Activated effector memory CD4-positive, alpha-beta T cell treated with anti-CD3 and anti-CD28 coated beads, Interleukin-2, amount 50 U/mL, for 16 hours (primary cell): ENCODE measurements at regions not wholly inside any gene's neighbourhood (a gene's known extent, or its start where the extent isn't known, plus 50 kb on each side); places are given as distances from the start of the nearest gene placed in this dataset.

ENCODE experiments used
- DNase-seq: peaks from one replicate; pipeline ENCODE4 v3.0.0-alpha.2; 2020

DNA sequence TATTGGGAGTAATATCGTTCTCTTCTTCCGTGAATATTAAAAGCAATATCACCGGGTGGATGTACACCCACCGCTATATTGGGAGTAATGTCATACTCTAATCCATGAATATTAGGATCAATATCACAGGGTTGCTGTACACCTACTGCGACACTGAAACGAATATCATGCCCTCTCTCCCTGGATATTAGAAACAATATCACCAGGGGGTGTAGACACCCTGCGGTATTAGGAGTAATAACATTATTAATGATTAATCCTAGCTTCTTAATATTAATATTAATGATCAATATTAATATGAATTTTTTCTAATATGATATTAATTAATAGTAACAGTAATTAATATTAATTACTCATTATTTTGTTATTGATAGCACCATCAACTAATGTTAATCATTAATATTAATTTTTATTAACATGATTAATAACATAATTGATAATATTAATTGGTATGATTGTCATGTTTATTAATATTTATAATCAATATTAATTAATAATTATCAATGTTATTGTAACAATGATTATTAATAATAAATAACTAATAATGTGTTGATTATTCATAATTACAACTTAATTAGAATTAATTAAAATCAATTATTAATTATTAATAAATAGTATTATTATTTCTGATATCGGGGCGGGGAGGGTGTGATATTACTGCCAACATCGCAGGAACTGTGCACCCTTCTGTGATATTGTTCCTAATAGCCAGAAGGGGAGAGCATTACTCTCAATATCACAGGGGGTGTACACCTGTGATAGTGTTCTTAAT, 121.3 kb upstream of the C1GALT1 start:
- no peak for DNase-seq

DNA sequence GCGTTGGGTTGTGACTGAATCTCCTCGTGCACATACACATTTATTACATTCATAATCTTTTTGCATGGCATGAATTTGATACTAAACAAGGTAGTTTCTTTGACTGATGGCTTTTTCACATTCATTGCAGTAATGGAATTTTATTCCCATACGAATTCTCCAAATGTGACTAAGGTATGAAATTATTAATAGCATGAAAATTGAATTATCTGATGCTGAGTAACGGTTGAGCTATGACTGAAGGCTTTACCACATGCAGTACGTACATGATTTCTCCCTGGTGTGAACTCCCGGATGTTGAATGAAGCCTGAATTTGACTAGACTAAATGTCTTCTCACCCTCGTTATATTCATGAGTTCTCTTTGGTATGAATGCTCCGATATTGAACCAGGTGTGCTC, 104.4 kb upstream of the C1GALT1 start:
- DNase-seq, result no peak

DNA sequence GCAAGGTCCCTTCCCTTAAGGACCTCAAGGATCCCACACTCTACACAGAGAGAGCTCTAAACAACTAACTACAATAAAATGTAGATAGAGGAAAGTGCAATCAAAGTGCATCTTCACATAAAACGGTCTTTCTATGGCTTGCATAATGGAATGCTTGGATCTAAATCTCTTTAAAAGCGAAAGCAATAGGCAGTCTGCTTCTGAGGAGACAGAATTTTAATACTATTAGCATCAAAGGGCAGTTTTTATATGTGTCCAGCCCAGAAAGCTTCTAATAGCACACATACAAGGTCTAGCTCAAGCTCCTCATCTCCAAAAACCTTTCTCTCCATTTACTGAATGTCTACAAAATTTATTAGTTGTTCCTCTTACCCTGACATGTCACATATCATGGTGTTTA, 101.5 kb upstream of the C1GALT1 start:
- no peak for DNase-seq

DNA sequence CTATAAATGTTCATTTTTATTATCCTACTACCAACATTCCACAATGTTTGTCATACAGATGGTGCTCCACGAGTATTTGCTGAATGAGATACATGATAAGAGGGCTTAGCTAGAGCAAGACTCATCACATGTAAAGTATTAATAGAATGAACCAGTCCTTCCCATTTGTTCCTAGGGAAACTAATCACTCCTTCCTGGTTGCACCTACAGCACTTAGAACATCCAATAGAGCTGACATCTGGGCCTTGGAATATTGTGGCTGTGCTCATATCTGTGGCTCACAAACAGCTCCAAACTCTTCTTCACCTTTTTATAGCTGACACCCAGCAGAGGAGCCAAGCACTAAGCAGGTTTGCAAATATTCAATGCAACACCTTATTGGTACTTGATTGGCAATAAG, 91.9 kb upstream of the C1GALT1 start:
- no peak for DNase-seq

DNA sequence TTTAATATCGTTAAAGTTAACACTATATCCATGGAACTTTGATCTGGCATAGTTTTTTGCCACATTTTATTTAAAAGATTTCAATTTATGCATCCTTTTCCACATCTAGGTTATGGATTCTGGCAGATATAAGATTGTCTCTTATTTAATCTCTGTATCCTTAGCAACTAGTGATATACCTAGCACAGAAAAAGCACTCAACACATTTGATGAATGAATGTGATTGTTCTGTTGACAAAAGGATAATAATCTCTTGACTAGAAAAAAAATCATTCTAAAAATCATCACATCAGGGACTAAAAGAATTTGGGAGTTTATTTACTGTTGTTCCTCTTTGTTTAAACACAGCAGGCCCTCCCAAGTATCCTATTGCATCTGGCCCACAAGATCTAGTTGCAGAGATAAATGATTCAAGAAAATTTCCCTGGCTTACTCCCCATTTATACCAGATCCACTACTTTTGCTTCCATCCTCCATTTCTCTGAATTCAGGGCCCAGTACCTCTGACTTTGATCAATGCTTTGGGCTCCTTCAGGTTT, 84.0 kb upstream of the C1GALT1 start:
- no peak for DNase-seq

DNA sequence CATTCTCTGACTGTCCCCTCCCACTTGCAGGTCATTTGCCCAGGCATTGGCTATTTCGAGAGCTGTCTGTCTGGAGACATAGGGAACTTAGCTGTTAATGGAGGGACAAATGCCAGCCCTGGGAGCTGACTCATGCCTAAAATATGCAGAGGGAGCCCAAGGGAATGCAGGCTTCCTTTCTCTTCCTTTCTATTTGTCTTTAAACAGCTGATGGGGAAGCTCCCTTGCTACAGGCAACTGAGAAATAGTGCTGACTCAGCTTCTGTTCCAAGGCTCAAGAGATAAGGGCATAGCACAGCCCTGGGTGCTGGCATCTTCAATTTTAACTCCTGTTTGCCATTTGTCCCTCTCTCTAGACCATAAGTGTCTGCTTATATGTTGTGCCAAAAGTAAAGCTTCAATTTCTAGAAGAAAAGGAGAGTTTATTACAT, 82.7 kb upstream of the C1GALT1 start:
- no peak for DNase-seq

DNA sequence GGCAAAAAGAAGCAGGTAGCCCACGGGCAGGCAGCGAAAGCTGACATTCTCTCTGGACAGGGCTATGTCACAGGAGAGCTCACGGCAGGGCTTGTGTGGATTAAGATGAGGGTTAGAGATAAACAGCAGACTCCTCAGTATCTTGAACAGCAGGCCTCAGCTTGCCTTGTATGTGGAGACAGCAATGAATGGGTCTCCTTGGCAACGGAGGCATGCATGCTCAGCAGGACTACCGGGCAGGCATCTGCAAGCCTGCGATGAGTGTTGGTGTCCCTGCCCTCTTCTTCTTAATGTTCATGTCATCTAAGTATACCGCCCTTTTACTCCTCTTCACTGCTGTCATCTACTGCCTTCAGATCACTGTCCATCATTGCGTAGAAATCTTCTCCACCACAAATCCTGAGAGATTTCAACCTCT, 81.9 kb upstream of the C1GALT1 start:
- no peak for DNase-seq

DNA sequence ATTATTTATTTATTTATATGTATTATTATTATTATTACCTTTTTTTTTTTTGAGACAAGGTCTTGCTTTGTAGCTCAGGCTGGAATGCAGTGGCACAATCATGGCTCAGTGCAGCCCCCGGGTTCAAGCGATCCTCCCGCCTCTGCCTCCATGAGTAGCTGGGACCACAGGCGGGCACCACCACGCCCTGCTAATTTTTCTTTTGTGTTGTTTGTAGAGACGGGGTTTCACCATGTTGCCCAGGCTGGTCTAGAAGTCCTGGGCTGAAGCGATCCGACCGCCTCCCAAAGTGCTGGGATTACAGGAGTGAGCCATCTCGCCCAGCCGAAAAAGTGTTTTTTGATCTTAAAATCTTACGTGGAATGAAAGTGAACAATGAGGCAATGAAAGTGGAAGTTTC, 79.4 kb upstream of the C1GALT1 start:
- no peak for DNase-seq

DNA sequence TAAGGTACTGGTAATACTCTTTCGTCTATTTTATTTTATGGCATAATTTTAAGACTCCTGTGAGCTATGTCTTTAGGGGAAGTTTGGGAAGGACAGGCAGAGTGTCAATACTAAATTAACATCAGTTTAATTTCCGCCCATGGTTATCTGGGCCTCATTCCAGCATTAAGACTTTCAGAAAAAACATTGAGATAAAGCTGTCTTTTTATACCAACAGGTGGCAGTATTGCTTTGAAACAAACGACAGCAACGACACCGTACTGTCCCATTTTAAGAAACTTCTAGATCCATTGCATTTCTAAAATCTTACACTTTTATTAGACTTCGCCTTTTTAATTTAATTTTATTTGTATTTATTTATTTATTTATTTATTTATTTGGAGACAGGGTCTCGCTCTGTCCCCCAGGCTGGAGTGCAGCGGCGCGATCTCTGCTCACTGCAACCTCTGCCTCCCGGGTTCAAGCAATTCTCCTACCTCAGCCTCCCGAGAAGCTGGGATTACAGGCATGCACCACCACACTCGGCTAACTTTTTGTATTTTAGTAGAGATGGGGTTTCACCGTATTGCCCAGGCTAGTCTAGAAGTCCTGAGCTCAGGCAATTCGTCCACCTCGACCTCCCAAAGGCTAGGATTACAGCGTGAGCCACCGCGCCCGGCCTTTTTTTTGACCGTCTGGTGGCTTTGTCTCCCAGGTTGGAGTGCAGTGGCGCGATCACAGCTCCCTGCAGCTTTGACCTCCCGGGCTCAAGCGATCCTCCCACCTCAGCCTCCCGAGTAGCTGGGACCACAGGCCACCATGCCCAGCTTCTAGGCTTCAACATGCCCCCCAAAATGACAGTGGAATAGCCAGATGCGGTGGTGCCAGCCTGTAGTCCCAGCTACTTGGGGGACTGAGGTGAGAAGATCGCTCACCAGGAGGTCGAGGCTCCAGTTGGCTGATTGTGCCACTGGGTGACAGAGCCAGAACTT, 78.7 kb upstream of the C1GALT1 start:
- no peak for DNase-seq

DNA sequence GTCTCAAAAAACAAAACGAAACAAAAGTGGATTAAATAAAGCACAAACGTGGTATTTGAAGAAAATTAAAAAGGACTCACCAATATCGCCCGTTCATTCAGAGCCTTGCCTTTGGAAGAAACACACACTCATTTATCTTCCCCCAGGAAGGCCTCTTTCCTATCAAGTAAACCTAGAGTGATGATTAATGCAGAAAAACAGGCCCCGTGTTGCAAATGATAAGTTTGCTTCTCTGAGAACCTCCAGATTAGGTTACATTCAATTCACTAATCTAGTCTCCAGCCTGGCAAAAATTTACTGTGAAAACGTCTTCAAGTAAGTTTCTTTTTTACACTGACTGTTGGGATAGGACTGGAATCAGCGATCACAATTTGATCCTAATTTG, 78.0 kb upstream of the C1GALT1 start:
- no peak for DNase-seq

DNA sequence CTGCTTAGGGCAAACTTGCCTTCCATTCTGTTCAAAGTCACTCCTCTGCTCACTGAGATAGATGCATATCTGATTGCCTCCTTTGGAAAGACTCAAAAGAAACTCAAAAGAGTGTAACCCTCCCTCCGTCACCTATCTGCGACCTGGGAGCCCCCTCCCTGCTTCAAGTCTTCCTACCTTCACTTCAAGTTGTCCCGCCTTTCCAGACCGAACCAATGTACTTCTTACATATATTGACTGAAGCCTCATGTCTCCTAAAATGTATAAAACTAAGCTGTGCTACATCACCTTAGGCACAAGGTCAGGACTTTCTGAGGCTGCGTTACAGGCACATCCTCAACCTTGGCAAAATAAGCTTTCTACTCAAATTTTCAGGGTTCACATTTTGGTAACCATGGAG, 77.4 kb upstream of the C1GALT1 start:
- DNase-seq, result no peak

DNA sequence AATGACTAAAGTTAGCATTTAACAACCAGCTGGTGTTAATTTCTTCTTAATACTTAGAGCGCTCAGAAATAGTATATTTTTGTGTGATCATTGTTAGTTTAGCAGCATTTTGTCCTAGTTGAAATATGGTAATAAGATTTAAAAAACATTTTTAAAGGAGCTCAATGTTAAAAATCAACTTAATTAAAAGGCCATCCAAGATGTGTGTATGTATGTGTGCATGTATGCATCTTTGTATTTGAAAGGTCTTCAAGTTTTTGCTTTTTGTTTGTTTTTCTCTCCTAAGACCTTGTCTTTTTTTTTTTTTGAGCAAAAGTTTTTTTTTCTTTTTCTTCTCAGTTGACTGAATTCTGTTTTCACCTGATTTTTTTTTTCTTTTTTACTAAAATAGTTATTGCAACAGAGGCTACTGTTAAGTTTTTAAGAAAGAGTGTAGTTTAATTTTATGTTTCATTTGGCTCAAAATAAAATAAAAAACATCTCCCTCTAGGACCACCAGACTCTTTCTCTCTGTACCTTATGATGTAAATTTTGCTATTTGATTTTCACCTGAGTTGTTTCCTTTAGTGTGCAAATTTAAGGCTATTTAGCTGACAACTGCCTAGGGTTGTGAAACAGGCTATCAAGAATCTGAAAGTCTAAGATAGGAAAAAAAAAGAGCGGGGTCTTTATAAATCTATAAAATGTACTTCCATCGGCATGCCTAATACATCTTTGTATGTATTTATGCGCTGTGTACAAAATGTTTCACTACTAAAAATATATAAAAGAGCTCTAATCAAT, 76.4 kb upstream of the C1GALT1 start:
- DNase-seq, result no peak

DNA sequence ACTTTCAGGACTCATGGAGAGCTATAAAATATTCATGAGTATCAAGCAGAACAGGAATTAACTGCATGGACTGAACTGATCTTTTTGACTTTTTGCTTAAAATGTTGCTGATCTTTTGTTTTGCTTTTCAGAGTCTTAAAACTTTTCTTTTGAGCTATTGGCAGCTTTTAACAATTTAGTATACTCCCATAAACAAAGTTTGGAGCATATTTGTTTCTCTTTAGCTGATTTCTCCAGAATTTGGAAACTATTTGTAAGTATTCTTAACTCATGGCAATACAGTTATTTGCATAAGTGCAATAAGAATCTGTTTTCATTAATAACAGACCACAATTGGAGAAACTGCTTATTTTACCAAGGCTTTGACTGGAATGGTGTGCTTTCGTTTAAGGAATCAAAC, 73.4 kb upstream of the C1GALT1 start:
- DNase-seq, result no peak

DNA sequence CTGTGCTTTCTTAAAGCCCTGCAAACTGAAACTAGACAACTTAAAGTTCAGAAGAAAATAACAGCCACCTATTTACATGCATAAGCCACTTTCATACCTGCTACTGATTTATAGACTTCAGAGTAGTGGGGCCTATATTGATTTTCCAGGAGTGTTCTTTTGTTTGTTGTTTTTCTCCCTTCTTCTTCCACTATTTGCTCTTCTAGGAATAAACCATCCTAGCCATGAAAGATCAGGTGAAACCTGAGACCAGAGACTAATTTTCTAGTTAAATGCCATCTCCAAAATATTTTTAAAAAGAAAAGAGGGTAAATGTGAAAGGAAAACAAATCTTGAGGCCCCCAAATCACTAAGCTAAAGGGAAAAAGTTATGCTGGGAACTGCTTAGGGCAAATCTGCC, 72.4 kb upstream of the C1GALT1 start:
- DNase-seq, result no peak

DNA sequence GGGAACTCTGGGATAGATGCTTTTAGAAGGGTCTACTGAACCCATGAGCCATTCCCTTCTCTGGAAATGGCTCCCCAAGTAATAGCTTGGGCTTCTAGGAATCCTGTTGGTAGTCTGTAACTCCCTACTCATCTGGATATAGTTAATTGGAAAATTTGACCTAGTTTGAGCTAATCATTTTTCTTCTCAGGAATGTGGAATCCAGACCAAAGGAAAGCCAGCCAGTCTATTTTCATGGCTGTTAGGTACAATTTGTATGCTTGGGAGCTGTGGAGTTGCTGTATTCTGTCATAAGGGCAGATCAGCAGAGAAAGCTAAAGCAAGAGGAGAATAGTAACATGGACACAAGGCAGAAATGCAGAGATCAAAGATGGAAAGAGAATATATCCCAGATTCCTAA, 71.6 kb upstream of the C1GALT1 start:
- DNase-seq, result no peak

DNA sequence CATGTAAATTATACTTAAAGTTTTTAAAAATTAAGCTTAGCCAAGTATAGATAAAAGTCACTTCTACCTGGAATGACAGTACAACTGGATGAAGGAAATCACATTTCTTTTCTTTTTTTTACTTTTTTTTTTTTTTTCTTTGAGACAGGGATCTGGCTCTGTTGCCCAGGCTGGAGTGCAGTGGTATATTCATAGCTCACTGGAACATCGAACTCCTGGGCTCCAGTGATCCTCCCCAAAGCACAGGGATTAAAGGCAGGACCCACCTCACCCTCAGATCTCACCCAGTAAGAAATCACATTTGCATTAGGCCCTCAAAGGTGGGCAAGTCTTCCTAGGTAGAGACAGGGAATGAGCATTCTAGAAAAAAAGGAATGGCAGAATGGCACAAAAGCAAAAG, 69.5 kb upstream of the C1GALT1 start:
- no peak for DNase-seq

DNA sequence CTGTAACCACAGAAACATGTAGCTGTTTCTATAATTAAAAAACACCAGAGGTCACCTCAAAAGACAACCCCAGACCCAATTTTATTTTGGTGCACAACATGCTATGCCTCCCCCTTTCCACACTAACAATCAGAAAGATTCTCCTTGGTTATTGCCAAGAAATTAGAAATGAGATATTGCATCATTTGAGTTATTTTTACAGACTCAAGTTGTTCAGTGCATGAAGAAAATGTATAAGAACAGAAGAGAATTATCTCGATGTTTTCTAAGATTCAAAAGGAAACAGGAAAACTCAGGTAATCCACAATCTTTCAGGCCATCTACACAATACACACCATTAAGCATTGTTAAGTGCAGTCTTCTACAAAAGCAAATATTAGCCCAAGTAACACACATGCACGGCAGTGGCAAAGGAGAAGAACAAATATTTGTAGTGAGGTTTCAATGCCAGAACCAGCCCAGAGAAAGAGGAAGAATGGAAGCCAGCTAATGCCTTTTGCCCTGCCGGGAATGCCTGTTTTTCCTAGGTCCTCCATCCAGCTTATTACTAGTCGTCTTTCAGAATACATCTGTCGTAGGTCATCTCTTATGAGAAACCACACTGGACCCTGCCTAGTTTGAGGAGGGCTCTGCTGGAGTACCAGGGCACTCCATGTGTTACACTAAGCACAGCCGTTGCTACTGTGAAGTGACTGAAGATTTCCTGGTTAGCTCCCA, 67.6 kb upstream of the C1GALT1 start:
- DNase-seq, result no peak

DNA sequence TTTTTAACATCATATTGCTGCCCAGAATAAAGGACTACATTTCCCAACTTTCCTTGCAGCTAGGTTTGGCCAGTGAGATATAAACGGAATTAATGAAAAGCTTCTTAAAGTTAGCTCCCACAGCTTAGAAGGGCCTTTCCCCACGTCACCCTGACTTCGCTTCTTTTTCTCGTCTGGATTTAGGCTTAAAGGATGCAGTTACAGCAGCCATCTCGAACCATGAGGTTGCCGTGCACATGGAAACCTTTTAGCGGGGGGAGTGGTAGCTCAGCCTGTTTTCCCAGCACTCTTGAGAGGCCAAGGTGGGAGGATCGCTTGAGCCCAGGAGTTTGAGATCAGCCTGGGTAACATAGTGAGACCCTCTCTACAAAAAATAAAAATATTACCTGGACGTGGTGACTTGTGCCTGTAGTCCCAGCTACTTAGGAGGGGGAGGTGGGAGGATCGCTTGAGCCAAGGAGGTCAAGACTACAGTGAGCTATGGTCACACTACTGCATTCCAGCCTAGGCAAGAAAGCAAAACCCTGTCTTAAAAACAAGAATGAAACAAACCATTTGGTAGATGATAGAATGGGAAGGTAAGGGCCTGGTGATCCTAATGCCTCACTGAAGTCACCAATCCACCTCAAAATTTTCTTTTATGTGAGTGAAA, 64.3 kb upstream of the C1GALT1 start:
- no peak for DNase-seq

DNA sequence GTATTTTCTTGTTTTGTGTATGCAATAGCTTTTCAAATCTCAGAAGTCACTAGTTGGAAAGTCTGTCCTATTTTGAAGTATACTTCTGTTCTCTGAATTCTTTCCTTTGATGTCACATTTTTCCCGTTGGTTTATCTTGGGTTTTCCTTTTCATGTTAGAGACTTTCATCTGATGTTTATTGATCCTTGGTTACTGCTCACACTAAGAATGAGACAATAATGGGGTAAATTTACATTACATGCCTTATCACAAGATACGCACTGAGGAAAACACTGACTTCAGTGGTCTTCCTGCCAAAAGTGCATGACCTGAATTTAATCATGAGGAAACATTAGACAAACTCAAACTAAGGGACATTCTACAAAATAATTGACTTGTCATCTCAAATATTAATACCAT, 63.5 kb upstream of the C1GALT1 start:
- no peak for DNase-seq

DNA sequence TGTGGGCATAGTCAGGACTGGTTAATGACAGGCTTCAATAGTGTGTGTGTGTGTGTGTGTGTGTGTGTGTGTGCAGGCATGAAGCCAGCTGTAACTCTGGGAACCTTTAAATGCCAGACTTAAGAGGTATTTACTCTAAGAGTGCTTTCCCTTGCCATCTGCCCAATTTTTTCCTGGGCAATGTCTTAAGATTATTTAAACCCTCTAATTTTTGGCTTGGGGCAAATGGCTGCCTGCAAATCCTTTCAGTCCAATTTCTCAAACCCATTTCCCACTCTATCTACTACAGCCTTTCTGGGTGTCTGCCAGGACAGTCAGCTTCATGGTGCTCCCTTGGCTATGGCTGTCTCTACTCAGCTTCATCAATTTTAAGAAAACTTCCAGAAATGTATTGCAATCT, 62.6 kb upstream of the C1GALT1 start:
- no peak for DNase-seq

DNA sequence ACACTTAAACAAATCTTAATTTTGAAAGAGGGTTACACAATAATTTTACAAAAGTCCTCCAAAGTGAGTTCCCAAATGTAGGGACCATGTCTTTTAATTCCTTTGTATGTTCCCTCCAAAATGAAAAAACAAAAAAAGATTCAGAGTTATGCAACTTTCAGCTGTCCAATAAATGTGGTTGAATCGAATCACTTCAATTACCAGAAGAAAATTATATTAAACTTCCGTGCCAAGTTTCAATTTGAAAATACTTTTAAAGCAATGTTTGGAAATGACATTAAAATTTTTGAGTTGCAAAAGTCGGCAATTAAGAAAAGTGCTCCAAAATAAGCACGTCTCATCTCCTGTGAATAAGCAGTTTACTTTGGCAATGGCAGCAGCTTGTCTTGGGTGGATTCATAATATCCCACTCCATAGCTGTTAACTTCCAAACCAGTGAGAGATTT, 60.3 kb upstream of the C1GALT1 start:
- DNase-seq, result no peak
